CD4-positive, alpha-beta T cell treated with Interleukin-6 for 4 hours (primary cell): ENCODE measurements at regions not wholly inside any gene's neighbourhood (a gene's known extent, or its start where the extent isn't known, plus 50 kb on each side); places are given as distances from the start of the nearest gene placed in this dataset.
A peak's percentile ranks its signal among the peaks of the same experiment; 100 is the strongest.
"Not testable (repeated sequence)": the region's sequence is repeated elsewhere in the genome, so short reads cannot be mapped to it uniquely, and the experiment has no call there.

Source experiments
- DNase-seq: peaks from one replicate; pipeline ENCODE4 v3.0.0-alpha.2; 2020; ENCODE audit warnings: mixed read lengths

DNA sequence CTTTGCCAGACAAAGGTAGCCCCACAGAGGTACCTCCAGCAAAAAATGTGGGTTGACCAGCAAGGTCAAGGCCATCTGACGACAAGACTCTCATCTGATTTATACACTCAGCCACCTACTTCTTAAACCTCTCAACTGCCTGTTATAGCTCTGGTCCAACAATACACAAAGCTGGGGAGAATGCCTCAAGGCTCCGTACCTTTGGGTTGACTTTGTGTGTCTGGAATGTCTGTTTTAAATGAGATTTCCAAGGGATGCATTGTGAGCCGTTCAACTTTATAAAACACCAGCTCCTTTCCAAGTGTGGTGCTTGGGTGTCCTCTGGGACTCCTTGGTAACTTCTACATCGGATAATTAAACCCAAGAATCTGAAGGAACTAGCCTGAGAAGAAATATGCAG lies 167.0 kb upstream of the RPL34 start:
- DNase-seq: no peak

DNA sequence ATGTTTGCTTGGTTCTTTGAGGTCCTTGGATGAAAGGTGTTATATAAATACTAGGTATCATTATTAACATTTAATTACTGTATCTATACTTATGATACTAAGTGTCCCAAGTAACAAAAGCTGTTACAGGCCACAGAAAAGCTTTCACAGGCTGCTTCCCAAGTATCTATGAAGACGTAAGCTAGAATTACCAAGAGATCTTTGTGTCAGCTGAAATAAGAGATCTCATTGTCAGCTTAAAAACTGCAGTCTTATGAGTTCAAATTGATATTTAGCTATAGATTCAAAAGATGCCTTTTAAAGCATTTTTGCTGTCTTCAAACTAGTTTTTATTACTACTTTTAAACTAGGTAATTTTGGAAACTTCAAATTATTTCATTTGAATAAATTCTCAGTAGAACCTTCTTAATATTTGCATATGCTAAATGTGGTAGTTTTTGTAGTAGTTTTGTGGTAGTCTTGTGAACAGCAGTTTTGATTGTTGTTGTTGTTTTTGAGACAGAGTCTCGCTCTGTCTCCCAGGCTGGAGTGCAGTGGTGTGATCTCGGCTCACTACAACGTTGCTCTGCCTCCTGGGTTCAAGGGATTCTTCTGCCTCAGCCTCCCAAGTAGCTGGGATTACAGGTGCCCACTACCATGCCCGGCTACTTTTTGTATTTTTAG lies 170.0 kb upstream of the RPL34 start:
- no peak for DNase-seq

GRCh38 chr4:108449129-108449528 lies 171.2 kb upstream of the RPL34 start:
- DNase-seq: no peak

DNA sequence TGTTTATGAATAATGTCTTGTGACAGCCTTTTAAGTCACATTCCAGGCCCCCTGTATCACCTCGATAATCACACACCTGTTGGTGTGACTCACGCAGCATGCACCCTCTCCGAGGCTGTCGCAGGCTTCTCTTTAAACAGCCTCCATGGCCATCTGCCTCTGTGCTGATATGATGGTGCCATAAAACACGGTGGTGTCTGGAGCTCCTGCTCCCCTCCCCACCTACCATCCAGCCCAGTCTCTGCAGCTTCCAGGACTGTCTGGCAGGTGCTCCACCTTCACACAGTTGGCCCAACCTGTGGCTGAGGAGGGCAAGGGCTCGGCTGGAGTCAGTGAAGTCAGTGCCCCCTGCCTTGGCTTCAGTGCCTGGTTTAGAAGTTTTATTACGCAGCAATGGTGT lies 173.8 kb upstream of the RPL34 start:
- no peak for DNase-seq

DNA sequence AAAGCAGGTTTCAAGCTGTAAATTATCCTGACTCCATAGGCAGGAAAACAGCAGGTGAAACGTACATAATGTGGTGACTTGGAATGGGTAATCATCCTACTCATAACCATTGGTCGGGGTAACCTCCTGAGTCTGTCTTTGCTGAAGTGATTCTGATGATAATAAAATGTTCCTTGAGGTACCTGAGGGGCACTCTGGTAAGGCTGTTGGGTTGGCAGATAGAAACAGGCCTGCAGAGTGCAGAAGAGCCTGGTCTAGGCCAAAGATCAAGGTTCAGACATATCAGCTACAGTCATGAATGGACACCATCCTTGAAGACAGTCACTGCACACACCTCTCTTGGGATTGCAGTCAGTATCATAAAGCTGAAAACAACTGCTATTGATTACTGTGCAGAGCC lies 174.7 kb upstream of the RPL34 start:
- no peak for DNase-seq

- DNase-seq: no peak
Measured at GRCh38 chr4:108443585-108443984, 176.8 kb upstream of the RPL34 start.

DNA sequence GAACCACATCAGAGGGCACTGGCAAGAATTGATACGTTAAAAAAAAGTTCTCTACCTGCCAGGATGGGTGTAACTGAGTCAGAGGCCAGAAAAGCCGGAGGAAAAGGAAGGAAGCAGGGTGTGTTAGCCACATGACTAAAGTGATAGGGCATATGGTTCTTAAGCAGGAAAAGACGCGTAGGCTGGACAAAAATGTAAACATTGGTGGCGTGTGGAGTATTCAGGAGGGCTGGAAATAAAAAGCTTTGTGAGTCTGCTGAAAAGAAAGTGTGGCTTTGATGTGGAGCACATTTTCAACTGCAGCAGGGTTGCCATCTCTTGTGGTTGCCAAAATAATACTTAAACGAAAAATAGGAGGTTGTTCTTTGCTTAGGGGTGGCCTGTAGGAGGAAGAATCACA lies 186.5 kb upstream of the RPL34 start:
- DNase-seq: peak; percentile 71

GRCh38 chr4:108433394-108433793 lies 187.0 kb upstream of the RPL34 start:
- not testable (repeated sequence) for DNase-seq

GRCh38 chr4:108432418-108432817 lies 188.0 kb upstream of the RPL34 start:
- DNase-seq: peak; percentile 9

DNA sequence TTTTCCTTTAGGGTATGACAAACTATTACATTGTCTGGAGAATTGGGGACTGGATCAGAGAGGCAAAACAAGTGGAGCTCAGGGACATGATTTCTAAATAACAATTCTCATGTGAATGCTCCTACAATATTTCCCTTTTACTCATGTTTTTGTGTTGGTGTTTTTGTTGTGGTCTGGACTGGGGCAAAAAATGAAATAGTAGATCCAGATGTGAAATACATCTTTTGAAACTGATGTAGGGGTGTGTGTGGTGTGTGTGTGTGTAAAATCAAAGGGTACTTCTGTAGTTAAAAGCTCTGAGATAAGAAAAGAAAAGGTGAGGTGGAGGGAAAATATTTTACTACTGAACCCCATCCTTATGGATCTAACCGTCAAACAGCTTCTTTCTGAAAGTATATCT lies 188.4 kb upstream of the RPL34 start:
- DNase-seq: no peak

DNA sequence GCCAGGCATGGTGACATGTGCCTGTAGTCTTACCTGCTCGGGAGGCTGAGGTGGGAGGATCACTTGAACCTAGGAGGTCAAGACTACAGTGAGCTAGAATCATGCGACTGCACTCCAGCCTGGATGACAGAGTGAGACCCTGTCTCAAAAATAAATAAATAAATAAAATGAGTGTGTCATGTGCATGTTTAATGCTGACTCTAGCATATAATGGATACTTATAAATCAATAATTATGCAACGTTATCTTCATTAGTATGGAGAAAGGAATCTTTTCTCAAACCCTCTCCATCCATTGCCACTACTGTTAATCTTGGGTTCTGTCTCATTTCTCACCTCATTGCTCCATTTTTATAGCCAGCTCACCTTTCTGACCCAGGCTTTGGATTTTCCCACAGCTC lies 189.5 kb upstream of the RPL34 start:
- no peak for DNase-seq

- no peak for DNase-seq
Measured at GRCh38 chr4:108429662-108430061, 190.7 kb upstream of the RPL34 start.

DNA sequence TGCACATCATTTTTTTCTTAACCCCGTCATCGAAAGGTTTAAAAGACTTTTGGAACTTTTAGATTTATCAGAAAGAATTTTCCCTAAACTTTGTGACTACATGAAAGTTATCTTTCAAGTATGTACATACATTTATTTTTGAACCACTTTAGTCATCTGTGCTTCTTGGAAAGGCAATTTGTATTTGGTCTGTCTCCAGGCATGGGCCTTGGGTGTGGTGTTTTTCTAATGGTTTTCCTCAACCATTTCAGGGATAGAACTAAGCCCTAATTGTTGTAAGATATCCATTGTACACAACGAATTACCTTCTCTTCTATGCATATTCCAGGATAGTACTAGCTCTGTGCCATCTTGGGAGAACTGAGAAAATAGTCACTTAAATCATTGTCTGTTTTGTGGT lies 191.5 kb upstream of the RPL34 start:
- no peak for DNase-seq

DNA sequence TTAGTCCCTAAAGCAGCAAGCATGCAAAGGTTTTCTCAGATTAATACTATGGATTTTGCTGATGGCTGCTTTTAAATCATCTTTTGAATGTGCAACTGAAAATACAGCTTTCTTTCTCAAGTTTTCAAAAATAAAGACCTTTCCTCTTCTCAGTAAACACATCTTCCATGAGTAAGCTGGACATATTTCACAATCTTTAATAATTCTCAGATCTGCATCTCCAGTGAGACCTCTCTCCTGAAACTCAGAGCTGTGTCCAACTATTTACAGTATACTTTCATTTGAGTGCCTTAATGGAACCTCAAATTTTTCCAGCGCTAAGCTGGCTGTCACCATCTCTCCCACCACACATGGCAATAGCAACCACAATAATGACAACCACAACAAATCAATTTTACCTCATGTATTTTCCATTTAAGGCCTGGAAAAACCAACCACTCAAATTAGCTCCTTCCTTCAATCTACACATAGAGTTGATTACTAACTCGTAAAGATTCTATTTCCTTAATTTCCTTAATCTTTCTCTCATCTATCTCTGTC lies 192.4 kb upstream of the RPL34 start:
- DNase-seq: no peak

DNA sequence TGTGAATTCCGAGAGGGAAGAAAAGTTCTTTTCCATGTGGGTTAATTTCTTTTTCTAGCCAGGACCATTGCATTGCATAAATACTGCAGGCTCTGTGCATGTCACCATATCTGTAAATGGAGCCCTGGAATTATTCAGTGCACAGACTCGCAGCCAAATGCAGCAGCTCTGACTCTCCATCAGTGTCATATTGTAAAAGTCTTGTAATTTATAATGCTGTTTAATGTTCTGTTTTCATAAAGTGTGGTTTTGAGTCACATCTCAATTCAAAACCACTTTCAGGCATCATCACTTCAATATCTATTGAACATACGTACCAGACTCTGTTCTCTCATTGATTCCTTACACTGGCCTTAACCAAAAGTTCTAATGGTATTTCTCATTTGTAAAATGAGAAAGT lies 193.9 kb upstream of the RPL34 start:
- DNase-seq: no peak

- no peak for DNase-seq
Measured at GRCh38 chr4:108425988-108426387, 194.4 kb upstream of the RPL34 start.

- DNase-seq: no peak
Measured at GRCh38 chr4:108417923-108418322, 202.5 kb upstream of the RPL34 start.

DNA sequence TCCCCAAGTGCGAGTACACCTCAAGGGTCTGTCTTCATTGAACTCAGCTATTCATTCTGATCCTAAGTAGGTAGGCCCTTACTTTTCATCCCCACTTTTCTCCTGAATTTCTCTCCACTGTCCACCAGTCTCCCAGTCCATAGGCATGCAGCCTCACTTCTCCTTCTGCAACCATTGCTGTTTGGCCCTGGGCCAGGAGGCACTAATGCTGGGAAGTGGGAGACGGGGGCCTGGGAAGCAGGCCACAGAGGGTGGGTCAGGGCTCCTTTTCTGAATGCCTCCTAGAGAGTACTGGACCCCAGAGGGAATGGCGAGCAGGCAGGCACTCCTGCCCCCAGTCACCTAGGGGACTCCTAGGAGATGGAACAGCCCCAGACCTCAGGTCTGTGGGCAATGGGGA lies 203.5 kb upstream of the RPL34 start:
- no peak for DNase-seq

DNA sequence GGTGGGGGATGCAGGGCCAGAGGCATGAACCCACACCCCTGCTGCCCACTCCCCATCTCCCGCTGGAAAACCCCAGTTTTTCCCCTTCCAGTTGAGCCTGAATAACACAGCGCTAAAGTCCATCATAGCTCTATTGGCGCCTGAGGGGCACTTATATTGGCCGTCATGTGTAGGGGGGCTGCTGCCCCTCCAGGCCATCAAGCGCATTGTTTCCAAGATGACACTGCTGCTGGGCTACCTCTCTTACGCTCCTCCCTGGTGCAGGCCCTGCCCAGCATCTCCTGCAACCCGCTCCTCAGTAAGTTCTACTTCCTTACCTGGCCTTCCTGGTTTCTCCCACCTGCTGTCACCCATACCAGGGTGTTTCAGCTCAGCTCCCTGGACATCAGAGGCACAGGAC lies 205.0 kb upstream of the RPL34 start:
- no peak for DNase-seq

DNA sequence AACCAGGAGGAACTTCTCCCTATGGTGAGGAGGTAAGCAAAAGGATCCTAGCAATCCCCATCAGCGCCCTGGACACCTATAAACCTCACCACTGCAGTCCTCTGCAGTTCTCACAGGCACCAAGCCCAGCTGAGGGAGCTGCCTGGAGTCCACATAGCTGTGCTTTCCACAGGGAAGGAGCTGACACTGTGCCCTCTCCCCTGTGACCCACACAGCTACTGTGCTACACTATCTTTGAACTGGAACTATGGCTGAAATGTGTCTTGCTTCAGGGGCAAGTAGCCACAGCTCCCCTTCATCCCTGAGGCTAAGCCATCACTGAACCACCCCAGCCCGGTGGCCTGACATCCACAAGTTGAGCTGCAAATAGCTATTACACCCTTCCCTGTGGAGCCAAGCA lies 208.5 kb upstream of the RPL34 start:
- DNase-seq: no peak

DNA sequence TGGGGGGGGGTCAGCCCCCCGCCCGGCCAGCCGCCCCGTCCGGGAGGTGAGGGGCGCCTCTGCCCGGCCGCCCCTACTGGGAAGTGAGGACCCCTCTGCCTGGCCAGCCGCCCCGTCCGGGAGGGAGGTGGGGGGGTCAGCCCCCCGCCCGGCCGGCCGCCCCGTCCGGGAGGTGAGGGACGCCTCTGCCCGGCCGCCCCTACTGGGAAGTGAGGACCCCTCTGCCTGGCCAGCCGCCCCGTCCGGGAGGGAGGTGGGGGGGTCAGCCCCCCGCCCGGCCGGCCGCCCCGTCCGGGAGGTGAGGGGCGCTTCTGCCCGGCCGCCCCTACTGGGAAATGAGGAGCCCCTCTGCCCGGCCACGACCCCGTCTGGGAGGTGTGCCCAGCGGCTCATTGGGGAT lies 210.7 kb upstream of the RPL34 start:
- not testable (repeated sequence) for DNase-seq

GRCh38 chr4:108405586-108405985 lies 214.8 kb upstream of the RPL34 start:
- no peak for DNase-seq

GRCh38 chr4:108400309-108400708 lies 220.1 kb upstream of the RPL34 start:
- no peak for DNase-seq

DNA sequence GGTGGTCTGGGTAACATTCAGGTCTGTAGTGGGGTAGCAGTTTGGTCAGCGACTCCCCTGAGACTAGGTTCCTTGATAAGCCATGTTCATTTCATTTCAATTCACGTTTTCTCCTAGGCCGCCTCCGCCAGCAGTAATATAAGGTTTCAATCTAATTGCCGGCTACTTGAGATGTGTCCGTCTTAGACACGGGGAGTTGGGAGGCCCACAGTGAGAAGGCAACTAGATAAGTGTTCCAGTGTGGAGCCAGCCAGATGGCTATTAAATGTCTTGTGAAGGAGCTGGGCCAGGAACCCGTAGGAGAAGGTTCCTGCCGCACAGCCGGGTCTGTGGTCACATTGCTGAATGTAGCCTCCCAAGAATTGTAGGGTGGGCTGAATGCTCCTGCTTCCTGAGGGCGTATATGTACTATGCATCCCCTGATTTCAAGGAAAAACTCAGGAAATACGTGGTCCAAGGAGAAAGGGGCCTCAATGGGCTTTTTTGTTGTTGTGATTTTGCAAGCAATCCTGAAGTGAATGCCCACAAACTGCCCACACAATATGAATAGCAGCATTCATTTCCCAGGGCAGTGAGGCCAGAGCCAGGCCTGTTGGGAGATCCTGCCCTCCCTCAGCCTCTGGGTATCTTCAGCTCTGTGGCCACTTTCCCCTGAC lies 220.6 kb upstream of the RPL34 start:
- DNase-seq: no peak

GRCh38 chr4:108398836-108399235 lies 221.5 kb upstream of the RPL34 start:
- no peak for DNase-seq
